K562 (cell line): ENCODE measurements at regions not wholly inside any gene's neighbourhood (a gene's known extent, or its start where the extent isn't known, plus 50 kb on each side); places are given as distances from the start of the nearest gene placed in this dataset.

ENCODE experiments used
- ATAC-seq: fragments of 200-7000 bp; cut with Tn5 transposase; 3 replicates; pipeline ENCODE4 v1.9.1; 2020; ENCODE audit warnings: moderate library complexity
- BruUV-seq: library from RNA; stranded (reverse); fragments of 400-500 nt; replicated peaks from 2 replicates; lab custom pipeline; 2021; lab: Mats Ljungman, UMichigan
- CTCF ChIA-PET: fragments of 300-600 bp; formaldehyde crosslinking; extraction: SDS; loops from one replicate; lab custom pipeline; 2021; ENCODE audit warnings: low intra/inter-chr PET ratio; lab: Yijun Ruan, JAX
- POLR2A ChIA-PET: fragments of 300-600, 350-650 bp; sonication (Branson Sonifier 250); formaldehyde crosslinking; extraction: SDS; loops from one replicate; lab custom pipeline; 2021; ENCODE audit warnings: antibody characterized with exemption, inconsistent platforms; lab: Yijun Ruan, JAX
- DNase-seq, 4 experiments: peaks; one replicate each; pipeline versions ENCODE4 v3.0.0 to v3.0.0-alpha.2; 2011 to 2018; ENCODE audit warnings: low spot score in 3 of 4, mixed read lengths in 3 of 4; ENCODE audit errors: extremely low read depth in 1 of 4
- FAIRE-seq: peaks from 2 replicates; lab custom pipeline; 2011; peaks lifted over from hg19 to GRCh38; lab: Jason Lieb, UNC
- H2AFZ ChIP-seq: 2 replicates; pipeline ENCODE4 v1.6.0; 2011; ENCODE audit warnings: low read depth, low read length, control low read depth, inconsistent platforms
- H3K27ac ChIP-seq: fragments of 200-600 bp; 3 replicates; pipeline ENCODE4 v1.8.0; 2011; ENCODE audit warnings: low read depth, mild to moderate bottlenecking, control low read depth, inconsistent platforms, low read length, moderate library complexity, mixed read lengths; ENCODE audit errors: extremely low read depth
- H3K27me3 ChIP-seq, 2 experiments: fragments of 300-600 bp in 1 of 2; 2 replicates in 1 of 2; 3 replicates in 1 of 2; pipeline versions ENCODE4 v1.6.0 to v1.8.0; 2011; ENCODE audit warnings: inconsistent platforms in 2 of 2, low read length in 2 of 2, mild to moderate bottlenecking in 1 of 2, mixed read lengths in 1 of 2, moderate library complexity in 1 of 2; ENCODE audit not compliant: control insufficient read depth in 2 of 2, insufficient read depth in 2 of 2
- H3K36me3 ChIP-seq: fragments of 300-600 bp; 3 replicates; pipeline ENCODE4 v1.8.0; 2011; ENCODE audit warnings: mild to moderate bottlenecking, low read length, inconsistent platforms; ENCODE audit not compliant: control insufficient read depth, insufficient read depth
- H3K4me1 ChIP-seq, 2 experiments: fragments of 200-600 bp in 1 of 2; replicated peaks in 1 of 2; 2 replicates in 1 of 2; 3 replicates in 1 of 2; pipeline versions ENCODE4 v1.5.1 to v1.8.0; 2011; ENCODE audit warnings: inconsistent platforms in 2 of 2, low read length in 2 of 2, mild to moderate bottlenecking in 1 of 2, mixed read lengths in 1 of 2, moderate library complexity in 1 of 2; ENCODE audit not compliant: control insufficient read depth in 2 of 2, insufficient read depth in 2 of 2
- H3K4me2 ChIP-seq: 2 replicates; pipeline ENCODE4 v1.6.1; 2011; ENCODE audit warnings: low read length, control low read depth, inconsistent platforms, mixed read lengths; ENCODE audit not compliant: insufficient read depth
- H3K4me3 ChIP-seq: fragments of 200-600 bp; sonication (generic), shearing (Covaris generic); 2 replicates; pipeline ENCODE4 v1.5.1; 2016; ENCODE audit warnings: control low read depth, inconsistent platforms
- H3K79me2 ChIP-seq: fragments of 200-600 bp; 3 replicates; pipeline ENCODE4 v1.8.0; 2011; ENCODE audit warnings: low read length, inconsistent platforms; ENCODE audit not compliant: control insufficient read depth, insufficient read depth
- H3K9ac ChIP-seq, 2 experiments: 2 replicates each; pipeline versions ENCODE4 v1.6.0 to v1.6.1; 2011; ENCODE audit warnings: low read depth in 2 of 2, low read length in 2 of 2, control low read depth in 1 of 2, inconsistent platforms in 1 of 2, mild to moderate bottlenecking in 1 of 2, mixed read lengths in 1 of 2; ENCODE audit not compliant: insufficient read depth in 1 of 2
- H3K9me1 ChIP-seq: one replicate; pipeline ENCODE4 v1.6.0; 2011; ENCODE audit warnings: inconsistent platforms, mild to moderate bottlenecking, low read length, moderate library complexity; ENCODE audit not compliant: control insufficient read depth, insufficient read depth
- H3K9me3 ChIP-seq: replicated peaks from 2 replicates; pipeline ENCODE4 v1.5.1; 2011; ENCODE audit warnings: low read depth, low read length, inconsistent platforms; ENCODE audit not compliant: control insufficient read depth, insufficient read depth
- H4K20me1 ChIP-seq: replicated peaks from 2 replicates; pipeline ENCODE4 v1.6.1; 2011; ENCODE audit warnings: low read length, inconsistent platforms, mixed read lengths; ENCODE audit not compliant: control insufficient read depth, insufficient read depth
- COPS2 ChIP-seq: fragments of 450-650 bp; conservative IDR thresholded peaks from 2 replicates; pipeline ENCODE4 v1.6.1; 2016; ENCODE audit warnings: mild to moderate bottlenecking, moderate library complexity
- FOXA3 ChIP-seq, 2 experiments: fragments of 450-650 bp in 1 of 2; sonication (generic) in 1 of 2; formaldehyde crosslinking; IDR thresholded peaks in 1 of 2; conservative IDR thresholded peaks in 1 of 2; 2 replicates each; pipeline versions ENCODE4 v1.4.0 to v1.8.0; 2020 to 2022; ENCODE audit warnings: mild to moderate bottlenecking in 2 of 2, missing genetic modification reagents in 1 of 2
- HCFC1 ChIP-seq: IDR thresholded peaks from 2 replicates; pipeline ENCODE4 v1.6.1; 2012; ENCODE audit warnings: low read depth, low read length, improper control_type of control experiment
- HIVEP1 ChIP-seq: fragments of 250-450 bp; sonication (Bioruptor Pico); IDR thresholded peaks from 2 replicates; pipeline ENCODE4 v1.4.0; 2020; ENCODE audit warnings: mild to moderate bottlenecking
- MYC ChIP-seq, 2 experiments: fragments of 250-450 bp in 1 of 2; sonication (Bioruptor Pico) in 1 of 2; IDR thresholded peaks; 2 replicates each; pipeline versions ENCODE4 v1.5.1 to v1.6.1; 2012 to 2021; ENCODE audit warnings: low read depth in 2 of 2, borderline replicate concordance in 1 of 2, improper control_type of control experiment in 1 of 2, low read length in 1 of 2, mild to moderate bottlenecking in 1 of 2, moderate library complexity in 1 of 2
- NCOA2 ChIP-seq, 2 experiments: fragments of 450-650 bp; IDR thresholded peaks; 2 replicates each; pipeline ENCODE4 v1.6.1; 2018; ENCODE audit warnings: mild to moderate bottlenecking in 2 of 2, moderate library complexity in 1 of 2; ENCODE audit not compliant: partially characterized antibody in 2 of 2
- RBM34 ChIP-seq: fragments of 200-400 bp; formaldehyde crosslinking; IDR thresholded peaks from 2 replicates; pipeline ENCODE4 v1.6.1; 2018; ENCODE audit warnings: low read length, borderline replicate concordance; ENCODE audit not compliant: insufficient read depth
- WHSC1 ChIP-seq: IDR thresholded peaks from one replicate; pipeline ENCODE4 v1.6.1; 2012; ENCODE audit warnings: low read length, control low read depth, inconsistent platforms
- ZNF174 ChIP-seq: fragments of 250-450 bp; sonication (Bioruptor Pico); IDR thresholded peaks from 2 replicates; pipeline ENCODE4 v1.4.0; 2020; ENCODE audit warnings: mild to moderate bottlenecking
- ZNF311 ChIP-seq: fragments of 250-450 bp; sonication (Bioruptor Pico); IDR thresholded peaks from 2 replicates; pipeline ENCODE4 v1.4.0; 2020; ENCODE audit warnings: mild to moderate bottlenecking, moderate library complexity
- WGBS: fragments of 100-300 bp; shearing (Covaris generic); methylation state at CpG from one replicate; pipeline ENCODE4 v1.1.6; 2016; ENCODE audit warnings: low coverage, mixed read lengths; ENCODE audit not compliant: insufficient coverage; ENCODE audit errors: missing lambda C conversion rate; 5-methylcytosine and 5-hydroxymethylcytosine counted together
- in situ Hi-C: fragments of 300-500 bp; cut with MboI; formaldehyde crosslinking; loops from 4 replicates; pipeline ENCODE4 v1.15.0; 2018; ENCODE audit warnings: inconsistent platforms, mixed read lengths
- intact Hi-C: fragments of 100-400 bp; cut with micrococcal nuclease; formaldehyde crosslinking; loops from 2 replicates; pipeline ENCODE4 v1.14.2; 2022
- TF ChIP-seq, protein P1 (sequence below): sonication (generic); formaldehyde crosslinking; IDR thresholded peaks from 2 replicates; pipeline ENCODE4 v1.9.0; 2022; ENCODE audit warnings: mild to moderate bottlenecking, missing genetic modification reagents
- TF ChIP-seq, protein P2 (sequence below): fragments of 450-650 bp; IDR thresholded peaks from 2 replicates; pipeline ENCODE4 v1.6.1; 2018; ENCODE audit not compliant: partially characterized antibody

DNA sequence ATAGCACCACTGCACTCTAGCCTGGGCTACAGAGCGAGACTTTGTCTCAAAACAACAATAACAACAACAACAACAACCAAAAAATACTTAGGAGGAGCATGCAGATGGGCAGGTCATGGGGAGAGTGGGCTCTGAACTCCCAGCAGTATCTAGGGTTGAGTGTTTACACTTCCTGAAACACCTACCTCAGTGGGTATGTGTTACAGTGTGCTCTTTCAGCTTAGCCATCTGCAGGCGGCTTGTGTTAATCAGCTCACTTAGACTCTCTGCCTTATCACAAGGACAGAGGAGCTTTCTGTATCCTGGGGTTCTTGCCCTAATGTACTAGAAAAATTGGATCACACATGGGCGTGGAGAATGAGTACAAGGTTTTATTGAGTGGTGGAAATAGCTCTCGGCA, 340.2 kb downstream of the KIF20B start:
- ChIA-PET CTCF (no interaction called here), POLR2A (no interaction called here)
- TF ChIP-seq ZNF174 (CRISPR knock-in tag) (no peak), ZNF311 (CRISPR knock-in tag) (no peak), HCFC1 (no peak), NCOA2 (IDR thresholded peaks at IDR 0.05; ENCODE audit: partially characterized antibody in 2 of 2) (no peak), RBM34 (no peak), MYC (IDR thresholded peaks at IDR 0.05; ENCODE audit: low read depth, low read length) (no peak), MYC (CRISPR knock-in tag; IDR thresholded peaks at IDR 0.05; ENCODE audit: borderline replicate concordance, low read depth) (no peak), HIVEP1 (CRISPR knock-in tag) (no peak), WHSC1 (no peak), FOXA3 (CRISPR knock-in tag; conservative IDR thresholded peaks at IDR 0.05 in 1 of 2, IDR thresholded peaks at IDR 0.05 in 1 of 2) (no peak), COPS2 (no peak)
- TF ChIP-seq, protein P1, sequence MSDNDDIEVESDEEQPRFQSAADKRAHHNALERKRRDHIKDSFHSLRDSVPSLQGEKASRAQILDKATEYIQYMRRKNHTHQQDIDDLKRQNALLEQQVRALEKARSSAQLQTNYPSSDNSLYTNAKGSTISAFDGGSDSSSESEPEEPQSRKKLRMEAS = no peak
- TF ChIP-seq, protein P2, sequence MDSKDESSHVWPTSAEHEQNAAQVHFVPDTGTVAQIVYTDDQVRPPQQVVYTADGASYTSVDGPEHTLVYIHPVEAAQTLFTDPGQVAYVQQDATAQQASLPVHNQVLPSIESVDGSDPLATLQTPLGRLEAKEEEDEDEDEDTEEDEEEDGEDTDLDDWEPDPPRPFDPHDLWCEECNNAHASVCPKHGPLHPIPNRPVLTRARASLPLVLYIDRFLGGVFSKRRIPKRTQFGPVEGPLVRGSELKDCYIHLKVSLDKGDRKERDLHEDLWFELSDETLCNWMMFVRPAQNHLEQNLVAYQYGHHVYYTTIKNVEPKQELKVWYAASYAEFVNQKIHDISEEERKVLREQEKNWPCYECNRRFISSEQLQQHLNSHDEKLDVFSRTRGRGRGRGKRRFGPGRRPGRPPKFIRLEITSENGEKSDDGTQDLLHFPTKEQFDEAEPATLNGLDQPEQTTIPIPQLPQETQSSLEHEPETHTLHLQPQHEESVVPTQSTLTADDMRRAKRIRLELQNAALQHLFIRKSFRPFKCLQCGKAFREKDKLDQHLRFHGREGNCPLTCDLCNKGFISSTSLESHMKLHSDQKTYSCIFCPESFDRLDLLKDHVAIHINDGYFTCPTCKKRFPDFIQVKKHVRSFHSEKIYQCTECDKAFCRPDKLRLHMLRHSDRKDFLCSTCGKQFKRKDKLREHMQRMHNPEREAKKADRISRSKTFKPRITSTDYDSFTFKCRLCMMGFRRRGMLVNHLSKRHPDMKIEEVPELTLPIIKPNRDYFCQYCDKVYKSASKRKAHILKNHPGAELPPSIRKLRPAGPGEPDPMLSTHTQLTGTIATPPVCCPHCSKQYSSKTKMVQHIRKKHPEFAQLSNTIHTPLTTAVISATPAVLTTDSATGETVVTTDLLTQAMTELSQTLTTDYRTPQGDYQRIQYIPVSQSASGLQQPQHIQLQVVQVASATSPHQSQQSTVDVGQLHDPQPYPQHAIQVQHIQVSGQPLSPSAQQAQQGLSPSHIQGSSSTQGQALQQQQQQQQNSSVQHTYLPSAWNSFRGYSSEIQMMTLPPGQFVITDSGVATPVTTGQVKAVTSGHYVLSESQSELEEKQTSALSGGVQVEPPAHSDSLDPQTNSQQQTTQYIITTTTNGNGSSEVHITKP = no peak
- H3K27ac ChIP-seq = no peak overlapping the region
- no peaks in the 10 kb centered on the region for H4K20me1 ChIP-seq
- no peak for FAIRE-seq
- no peak overlapping the region for H3K4me3 ChIP-seq
- ATAC-seq = no peak
- WGBS = 0% methylated on average over 3 of the region's 4 CpGs
- H3K79me2 ChIP-seq = no peaks in the 10 kb centered on the region
- H3K9me3 ChIP-seq = no peaks in the 10 kb centered on the region
- intact Hi-C loops = no loop called here
- no peaks in the 10 kb centered on the region for H3K27me3 ChIP-seq
- DNase-seq = no peak
- in situ Hi-C loops = no loop called here
- no peaks in the 10 kb centered on the region for H3K9me1 ChIP-seq
- no peak overlapping the region for H2AFZ ChIP-seq
- no peaks in the 10 kb centered on the region for H3K4me1 ChIP-seq
- no peaks in the 10 kb centered on the region for H3K36me3 ChIP-seq
- H3K9ac ChIP-seq = no peak overlapping the region
- no TSS peak for BruUV-seq
- no peak overlapping the region for H3K4me2 ChIP-seq
